CD4-positive, alpha-beta T cell (primary cell): ENCODE measurements at regions not wholly inside any gene's neighbourhood (a gene's known extent, or its start where the extent isn't known, plus 50 kb on each side); places are given as distances from the start of the nearest gene placed in this dataset.

Experiments
- ATAC-seq: fragments of 200-7000 bp; cut with Tn5 transposase; one replicate; pipeline ENCODE4 v1.10.0; 2022; ENCODE audit warnings: mild to moderate bottlenecking; ENCODE audit not compliant: poor library complexity
- CTCF ChIA-PET: fragments of 350-600 bp; sonication (Branson Sonifier 250); formaldehyde crosslinking; loops from one replicate; lab custom pipeline; 2021; ENCODE audit warnings: antibody characterized with exemption, inconsistent platforms; lab: Charles Lee
- POLR2A ChIA-PET: fragments of 350-600 bp; sonication (Branson Sonifier 250); formaldehyde crosslinking; loops from one replicate; lab custom pipeline; 2021; ENCODE audit warnings: antibody characterized with exemption, inconsistent platforms; lab: Charles Lee
- DNase-seq, 14 experiments: peaks; one replicate each; pipeline ENCODE4 v3.0.0-alpha.2; 2013 to 2020; ENCODE audit warnings: mixed read lengths in 2 of 14
- H3K27ac ChIP-seq, 2 donors: one replicate each; pipeline versions ENCODE4 v1.5.1 to v1.7.0; 2013; ENCODE audit warnings: low read length in 2 of 2, low read depth in 1 of 2, mild to moderate bottlenecking in 1 of 2
- H3K27me3 ChIP-seq, 2 experiments: 1 replicate in 1 of 2; 2 replicates in 1 of 2; pipeline versions ENCODE4 v1.6.1 to v1.7.0; 2013; ENCODE audit warnings: low read length in 2 of 2, control low read depth in 1 of 2, mild to moderate bottlenecking in 1 of 2, moderate library complexity in 1 of 2; ENCODE audit not compliant: insufficient read depth in 2 of 2, control insufficient read depth in 1 of 2
- H3K36me3 ChIP-seq: one replicate; pipeline ENCODE4 v1.6.1; 2013; ENCODE audit warnings: low read length, control low read depth; ENCODE audit not compliant: insufficient read depth
- H3K4me1 ChIP-seq: one replicate; pipeline ENCODE4 v1.6.1; 2013; ENCODE audit warnings: low read length, control low read depth; ENCODE audit not compliant: insufficient read depth
- H3K4me3 ChIP-seq: one replicate; pipeline ENCODE4 v1.5.1; 2013; ENCODE audit warnings: mild to moderate bottlenecking, low read length, moderate library complexity
- H3K9me3 ChIP-seq, 2 experiments: 1 replicate in 1 of 2; 2 replicates in 1 of 2; pipeline versions ENCODE4 v1.6.1 to v1.7.0; 2013; ENCODE audit warnings: low read length in 2 of 2, mild to moderate bottlenecking in 2 of 2, control low read depth in 1 of 2, moderate library complexity in 1 of 2; ENCODE audit not compliant: control insufficient read depth in 1 of 2, insufficient read depth in 1 of 2
- H3K27ac Mint-ChIP-seq: one replicate; pipeline ENCODE4 v1.8.0; 2020; ENCODE audit warnings: mixed read lengths
- H3K27me3 Mint-ChIP-seq: one replicate; pipeline ENCODE4 v1.8.0; 2021; ENCODE audit warnings: mixed read lengths
- H3K36me3 Mint-ChIP-seq: one replicate; pipeline ENCODE4 v1.8.0; 2021; ENCODE audit warnings: low read depth, mixed read lengths
- H3K4me1 Mint-ChIP-seq: one replicate; pipeline ENCODE4 v1.8.0; 2021; ENCODE audit warnings: low read depth, mixed read lengths
- H3K4me3 Mint-ChIP-seq: one replicate; pipeline ENCODE4 v1.8.0; 2020; ENCODE audit warnings: mild to moderate bottlenecking, mixed read lengths
- H3K9me3 Mint-ChIP-seq: one replicate; pipeline ENCODE4 v1.8.0; 2020; ENCODE audit warnings: mixed read lengths
- intact Hi-C, 2 experiments: fragments of 100-400 bp; cut with DNase I in 1 of 2; cut with micrococcal nuclease in 1 of 2; formaldehyde crosslinking; loops; one replicate each; pipeline versions ENCODE4 v1.15.1 to v1.9.0; 2023 to 2025; cut with DNase I, micrococcal nuclease
- TF ChIP-seq, protein P1 (sequence below): fragments of 200-600 bp; IDR thresholded peaks from one replicate; pipeline ENCODE4 v1.8.0; 2022; ENCODE audit warnings: antibody characterized with exemption, mild to moderate bottlenecking

DNA sequence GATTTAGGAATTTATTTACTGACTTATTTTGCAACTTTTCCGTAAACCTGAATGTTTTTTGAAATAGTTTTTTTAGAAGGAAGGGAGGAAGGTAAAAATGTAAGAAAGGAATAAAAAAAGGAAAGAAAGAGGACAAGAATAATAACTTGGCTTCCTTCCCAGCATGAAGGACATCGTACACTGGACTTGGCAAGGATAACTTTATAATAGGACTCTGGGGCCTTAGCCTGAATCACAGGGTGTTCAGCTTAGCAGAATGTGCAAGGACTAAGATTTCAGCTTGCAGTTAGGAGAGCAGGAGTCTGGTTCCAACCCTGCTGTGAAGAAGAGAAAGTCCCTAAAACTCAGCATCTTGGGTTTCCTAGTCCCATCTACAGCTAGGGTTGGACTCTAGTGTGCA is 1053.3 kb downstream of the VRK1 start:
- H3K9me3 ChIP-seq = no peaks in the 10 kb centered on the region
- ChIA-PET CTCF (no interaction called here), POLR2A (no interaction called here)
- no peak overlapping the region for H3K27ac Mint-ChIP-seq
- TF ChIP-seq, protein P1, sequence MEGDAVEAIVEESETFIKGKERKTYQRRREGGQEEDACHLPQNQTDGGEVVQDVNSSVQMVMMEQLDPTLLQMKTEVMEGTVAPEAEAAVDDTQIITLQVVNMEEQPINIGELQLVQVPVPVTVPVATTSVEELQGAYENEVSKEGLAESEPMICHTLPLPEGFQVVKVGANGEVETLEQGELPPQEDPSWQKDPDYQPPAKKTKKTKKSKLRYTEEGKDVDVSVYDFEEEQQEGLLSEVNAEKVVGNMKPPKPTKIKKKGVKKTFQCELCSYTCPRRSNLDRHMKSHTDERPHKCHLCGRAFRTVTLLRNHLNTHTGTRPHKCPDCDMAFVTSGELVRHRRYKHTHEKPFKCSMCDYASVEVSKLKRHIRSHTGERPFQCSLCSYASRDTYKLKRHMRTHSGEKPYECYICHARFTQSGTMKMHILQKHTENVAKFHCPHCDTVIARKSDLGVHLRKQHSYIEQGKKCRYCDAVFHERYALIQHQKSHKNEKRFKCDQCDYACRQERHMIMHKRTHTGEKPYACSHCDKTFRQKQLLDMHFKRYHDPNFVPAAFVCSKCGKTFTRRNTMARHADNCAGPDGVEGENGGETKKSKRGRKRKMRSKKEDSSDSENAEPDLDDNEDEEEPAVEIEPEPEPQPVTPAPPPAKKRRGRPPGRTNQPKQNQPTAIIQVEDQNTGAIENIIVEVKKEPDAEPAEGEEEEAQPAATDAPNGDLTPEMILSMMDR = no peak
- no peaks in the 10 kb centered on the region for H3K4me1 ChIP-seq
- H3K27ac ChIP-seq = no peak overlapping the region
- no peaks in the 10 kb centered on the region for H3K27me3 ChIP-seq
- intact Hi-C loops = no loop called here
- ATAC-seq = no peak
- H3K27me3 Mint-ChIP-seq = no peaks in the 10 kb centered on the region
- H3K4me3 Mint-ChIP-seq = no peak overlapping the region
- DNase-seq = no peak
- H3K36me3 Mint-ChIP-seq = no peaks in the 10 kb centered on the region
- H3K4me1 Mint-ChIP-seq = peaks cover 6% of the 10 kb centered on the region
- no peak overlapping the region for H3K4me3 ChIP-seq
- no peaks in the 10 kb centered on the region for H3K9me3 Mint-ChIP-seq
- no peaks in the 10 kb centered on the region for H3K36me3 ChIP-seq

DNA sequence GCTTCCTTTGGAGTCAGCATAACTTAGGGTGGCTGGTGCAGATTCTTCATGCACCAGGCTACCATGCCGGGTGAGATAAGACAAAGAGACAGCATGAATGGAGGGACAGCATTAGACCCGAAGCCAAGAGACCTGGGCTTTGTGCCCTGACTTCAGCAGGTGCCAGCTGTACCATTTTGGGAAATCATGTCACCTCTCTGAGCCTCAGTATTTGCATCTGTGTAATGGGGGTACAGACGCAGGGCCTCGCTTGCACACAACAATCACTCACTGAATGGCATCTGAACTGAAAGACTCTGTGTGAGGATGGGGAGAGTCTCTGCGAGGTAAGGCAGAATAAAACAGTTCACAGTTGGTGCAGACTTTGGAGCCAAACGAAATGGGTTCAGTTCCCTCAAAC is 1053.7 kb downstream of the VRK1 start:
- no peak for ATAC-seq
- no peaks in the 10 kb centered on the region for H3K27me3 ChIP-seq
- H3K27ac ChIP-seq = no peak overlapping the region
- H3K4me3 ChIP-seq = no peak overlapping the region
- intact Hi-C loops = no loop called here
- ChIA-PET CTCF (no interaction called here), POLR2A (interaction anchor here (1.3 kb wide), 1 partner anchor 8 kb away, joined by 3 read pairs; no protein-coding TSS in a partner anchor)
- H3K36me3 ChIP-seq = no peaks in the 10 kb centered on the region
- TF ChIP-seq, protein P1 = no peak
- peaks cover 6% of the 10 kb centered on the region for H3K4me1 Mint-ChIP-seq
- no peaks in the 10 kb centered on the region for H3K36me3 Mint-ChIP-seq
- no peaks in the 10 kb centered on the region for H3K27me3 Mint-ChIP-seq
- no peaks in the 10 kb centered on the region for H3K9me3 Mint-ChIP-seq
- no peak overlapping the region for H3K27ac Mint-ChIP-seq
- no peak for DNase-seq
- H3K4me3 Mint-ChIP-seq = no peak overlapping the region
- H3K4me1 ChIP-seq = no peaks in the 10 kb centered on the region
- no peaks in the 10 kb centered on the region for H3K9me3 ChIP-seq

DNA sequence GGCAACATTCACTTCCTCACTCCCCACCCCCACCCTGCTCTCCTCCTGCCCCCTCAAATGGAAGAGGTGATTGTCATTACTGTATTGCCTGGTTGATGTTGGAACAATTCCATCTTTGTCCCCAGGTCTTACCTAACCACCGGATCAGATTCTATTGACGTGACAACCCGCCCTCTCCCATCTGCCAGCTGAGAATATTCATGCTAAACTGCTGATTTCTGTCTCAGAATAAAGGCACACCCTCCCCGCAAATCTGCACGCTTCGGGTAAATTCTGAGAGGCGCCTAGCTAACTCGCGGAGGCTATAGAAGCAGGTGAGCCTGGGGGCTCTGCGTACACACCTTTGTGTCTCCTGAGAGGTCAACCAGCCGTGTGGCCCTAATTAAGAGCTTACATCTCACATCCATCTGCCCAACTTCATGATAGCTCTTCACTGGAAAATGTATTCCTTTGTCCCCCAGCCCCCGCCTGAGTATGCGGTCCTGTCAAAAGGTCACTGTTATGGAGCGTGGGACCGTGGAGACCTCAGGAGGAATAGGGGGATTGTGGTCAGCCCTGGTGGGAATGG is 1054.3 kb downstream of the VRK1 start:
- TF ChIP-seq, protein P1 = no peak
- no peaks in the 10 kb centered on the region for H3K27me3 Mint-ChIP-seq
- H3K9me3 Mint-ChIP-seq = no peaks in the 10 kb centered on the region
- Histone ChIP-seq H3K36me3 (no peaks in the 10 kb centered on the region), H3K9me3 (no peaks in the 10 kb centered on the region), H3K4me3 (no peak overlapping the region), H3K4me1 (no peaks in the 10 kb centered on the region), H3K27ac (no peak overlapping the region), H3K27me3 (no peaks in the 10 kb centered on the region)
- H3K4me1 Mint-ChIP-seq = peaks cover 6% of the 10 kb centered on the region
- H3K27ac Mint-ChIP-seq = no peak overlapping the region
- DNase-seq (no peak), ATAC-seq (no peak)
- ChIA-PET CTCF (interaction anchor here (1.2 kb wide), 1 partner anchor 59 kb away, joined by 3 read pairs; no protein-coding TSS in a partner anchor), POLR2A (interaction anchor here (1.3 kb wide), 1 partner anchor 9 kb away, joined by 3 read pairs; no protein-coding TSS in a partner anchor)
- no peak overlapping the region for H3K4me3 Mint-ChIP-seq
- intact Hi-C loops = no loop called here
- H3K36me3 Mint-ChIP-seq = no peaks in the 10 kb centered on the region
